Fibroblast of lung (primary cell): ENCODE measurements at regions not wholly inside any gene's neighbourhood (a gene's known extent, or its start where the extent isn't known, plus 50 kb on each side); places are given as distances from the start of the nearest gene placed in this dataset.

Experiments
- DNase-seq, 2 donors: peaks; one replicate each; pipeline versions ENCODE4 v3.0.0 to v3.0.0-alpha.2; 2010; ENCODE audit warnings: low read depth in 2 of 2
- H2AFZ ChIP-seq: 2 replicates; pipeline ENCODE4 v1.5.1; 2012; ENCODE audit warnings: low read length, control low read depth, inconsistent platforms
- H3K27ac ChIP-seq: 2 replicates; pipeline ENCODE4 v1.5.1; 2011; ENCODE audit warnings: low read length, control low read depth; ENCODE audit not compliant: insufficient read depth
- H3K27me3 ChIP-seq: 2 replicates; pipeline ENCODE4 v1.5.1; 2011; ENCODE audit warnings: mild to moderate bottlenecking, low read length; ENCODE audit not compliant: control insufficient read depth, insufficient read depth
- H3K36me3 ChIP-seq: 2 replicates; pipeline ENCODE4 v1.5.1; 2011; ENCODE audit warnings: low read length; ENCODE audit not compliant: control insufficient read depth, insufficient read depth
- H3K4me1 ChIP-seq: 2 replicates; pipeline ENCODE4 v1.5.1; 2011; ENCODE audit warnings: low read length; ENCODE audit not compliant: control insufficient read depth, insufficient read depth; ENCODE audit errors: extremely low read depth
- H3K4me2 ChIP-seq: 2 replicates; pipeline ENCODE4 v1.5.1; 2011; ENCODE audit warnings: low read length, control low read depth; ENCODE audit not compliant: insufficient read depth; ENCODE audit errors: extremely low read depth
- H3K4me3 ChIP-seq, 4 experiments: fragments of 200-600 bp in 1 of 4; sonication (generic) in 1 of 4; replicated peaks in 1 of 4; 2 replicates each; pipeline ENCODE4 v1.5.1; 2011 to 2016; ENCODE audit warnings: low read length in 4 of 4, low read depth in 3 of 4, mild to moderate bottlenecking in 3 of 4, control low read depth in 2 of 4, inconsistent platforms in 1 of 4, mixed read lengths in 1 of 4; ENCODE audit not compliant: insufficient read depth in 1 of 4; ENCODE audit errors: control extremely low read depth in 1 of 4
- H3K79me2 ChIP-seq: 2 replicates; pipeline ENCODE4 v1.5.1; 2012; ENCODE audit warnings: mild to moderate bottlenecking, low read length, inconsistent platforms; ENCODE audit not compliant: control insufficient read depth, insufficient read depth
- H3K9ac ChIP-seq: 2 replicates; pipeline ENCODE4 v1.5.1; 2011; ENCODE audit warnings: mild to moderate bottlenecking, low read length, control low read depth; ENCODE audit not compliant: insufficient read depth
- H3K9me3 ChIP-seq: 2 replicates; pipeline ENCODE4 v1.5.1; 2012; ENCODE audit warnings: low read depth, low read length; ENCODE audit not compliant: control insufficient read depth, insufficient read depth
- H4K20me1 ChIP-seq: 2 replicates; pipeline ENCODE4 v1.5.1; 2011; ENCODE audit warnings: low read length; ENCODE audit not compliant: control insufficient read depth, insufficient read depth; ENCODE audit errors: extremely low read depth
- CTCF ChIP-seq, 2 donors: IDR thresholded peaks in 1 of 2; conservative IDR thresholded peaks in 1 of 2; 1 replicate in 1 of 2; 2 replicates in 1 of 2; pipeline ENCODE4 v1.5.1; 2011 to 2012; ENCODE audit warnings: low read length in 2 of 2, control low read depth in 1 of 2, inconsistent platforms in 1 of 2, low read depth in 1 of 2, mild to moderate bottlenecking in 1 of 2
- EZH2 ChIP-seq: IDR thresholded peaks from 2 replicates; pipeline ENCODE4 v1.5.1; 2012; ENCODE audit warnings: low read length, control low read depth, mild to moderate bottlenecking; ENCODE audit errors: missing control alignments

GRCh38 chr9:88053856-88054501, 79.6 kb upstream of the CDK20 start:
- no peaks in the 10 kb centered on the region for H3K9me3 ChIP-seq
- no peaks in the 10 kb centered on the region for H3K79me2 ChIP-seq
- no peak overlapping the region for H3K27ac ChIP-seq
- no peaks in the 10 kb centered on the region for H3K36me3 ChIP-seq
- no peak overlapping the region for H3K4me3 ChIP-seq
- H3K4me1 ChIP-seq = no peaks in the 10 kb centered on the region
- DNase-seq = peak in 1 of 2 donors; percentile 3
- no peak overlapping the region for H3K4me2 ChIP-seq
- H3K9ac ChIP-seq = no peak overlapping the region
- TF ChIP-seq EZH2 = no peak
- no peak for TF ChIP-seq CTCF (conservative IDR thresholded peaks at IDR 0.05 in 1 of 2, IDR thresholded peaks at IDR 0.05 in 1 of 2; ENCODE audit: low read depth in 1 of 2, low read length in 2 of 2)
- no peaks in the 10 kb centered on the region for H3K27me3 ChIP-seq
- H4K20me1 ChIP-seq = no peaks in the 10 kb centered on the region
- no peak overlapping the region for H2AFZ ChIP-seq

- TF ChIP-seq EZH2 (no peak), CTCF (conservative IDR thresholded peaks at IDR 0.05 in 1 of 2, IDR thresholded peaks at IDR 0.05 in 1 of 2; ENCODE audit: low read depth in 1 of 2, low read length in 2 of 2) (no peak)
- Histone ChIP-seq H3K27me3 (no peaks in the 10 kb centered on the region), H3K4me1 (no peaks in the 10 kb centered on the region), H3K4me3 (no peak overlapping the region), H3K27ac (no peak overlapping the region), H4K20me1 (no peaks in the 10 kb centered on the region), H3K9ac (no peak overlapping the region), H3K4me2 (no peak overlapping the region), H2AFZ (no peak overlapping the region), H3K79me2 (no peaks in the 10 kb centered on the region), H3K9me3 (no peaks in the 10 kb centered on the region), H3K36me3 (no peaks in the 10 kb centered on the region)
- peak in 1 of 2 donors; percentile 29 for DNase-seq
Observed at GRCh38 chr9:88052321-88052965, 78.1 kb upstream of the CDK20 start.

GRCh38 chr9:88051138-88051537, 76.8 kb upstream of the CDK20 start:
- Histone ChIP-seq H2AFZ (no peak overlapping the region), H3K4me3 (no peak overlapping the region), H3K9me3 (no peaks in the 10 kb centered on the region), H3K27ac (no peak overlapping the region), H3K79me2 (no peaks in the 10 kb centered on the region), H3K27me3 (no peaks in the 10 kb centered on the region), H3K4me2 (no peak overlapping the region), H3K36me3 (no peaks in the 10 kb centered on the region), H3K9ac (no peak overlapping the region), H4K20me1 (no peaks in the 10 kb centered on the region), H3K4me1 (no peaks in the 10 kb centered on the region)
- no peak for TF ChIP-seq EZH2
- no peak for TF ChIP-seq CTCF (conservative IDR thresholded peaks at IDR 0.05 in 1 of 2, IDR thresholded peaks at IDR 0.05 in 1 of 2; ENCODE audit: low read depth in 1 of 2, low read length in 2 of 2)
- no peak for DNase-seq
